Superior temporal gyrus (tissue), 1 donor: ENCODE measurements at regions not wholly inside any gene's neighbourhood (a gene's known extent, or its start where the extent isn't known, plus 50 kb on each side); places are given as distances from the start of the nearest gene placed in this dataset.
A peak's percentile ranks its signal among the peaks of the same experiment; 100 is the strongest.
"Not testable (repeated sequence)": the region's sequence is repeated elsewhere in the genome, so short reads cannot be mapped to it uniquely, and the experiment has no call there.

Source experiments
- DNase-seq: peaks from one replicate; pipeline ENCODE4 v3.0.0-alpha.2; 2016; ENCODE audit errors: extremely low spot score

DNA sequence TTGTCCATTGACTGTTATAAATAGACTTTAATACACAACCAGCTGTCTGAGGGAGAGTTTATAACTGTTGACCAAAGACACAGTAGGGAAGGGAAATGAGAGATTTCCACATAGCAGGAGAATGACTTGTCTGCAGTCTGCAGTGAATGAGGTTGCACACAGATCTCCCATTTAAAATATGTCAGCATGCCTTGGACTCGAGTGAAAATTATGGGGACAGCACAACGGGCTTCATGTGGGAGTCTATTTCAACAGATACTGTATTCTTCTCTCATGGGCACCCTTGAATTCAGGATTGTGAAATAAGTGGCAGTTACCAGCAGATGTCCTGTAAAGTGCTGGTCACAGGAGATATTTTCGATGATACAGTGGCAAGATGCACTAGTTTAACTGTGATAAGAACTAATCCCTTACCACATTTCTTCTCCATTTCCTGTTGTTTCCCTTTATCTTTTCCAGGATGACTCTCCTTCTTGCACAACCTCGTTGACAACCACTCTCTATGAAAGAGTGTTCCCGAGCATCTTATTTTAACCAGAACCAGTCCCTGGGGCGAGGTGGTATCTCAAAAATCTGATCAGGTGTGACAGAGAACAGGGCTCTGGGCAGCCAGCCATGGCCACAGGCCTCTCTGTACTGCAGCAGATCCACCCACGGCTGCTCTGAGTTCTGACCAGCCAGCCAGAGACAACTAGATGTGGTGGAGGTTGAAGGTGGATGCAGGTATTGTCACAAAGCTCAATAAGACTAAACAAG, 51.5 kb upstream of the MAP3K1 start:
- DNase-seq, result no peak

DNA sequence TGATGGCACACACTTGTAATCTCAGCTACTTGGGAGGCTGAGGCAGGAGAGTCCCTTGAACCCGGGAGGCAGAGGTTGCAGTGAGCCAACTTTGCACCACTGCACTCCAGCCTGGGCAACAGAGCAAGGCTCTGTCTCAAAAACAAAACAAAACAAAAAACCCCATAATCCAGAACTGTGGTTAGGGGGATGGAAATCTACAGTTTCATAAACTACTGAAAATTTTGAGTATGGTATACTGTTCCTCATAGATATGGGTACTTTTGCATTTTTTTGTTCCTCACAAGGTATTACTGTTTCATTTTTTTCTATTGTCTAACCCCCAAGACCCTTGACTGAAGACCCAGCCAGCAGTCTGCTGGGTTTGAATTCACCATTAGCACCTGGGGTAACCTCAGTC, 52.2 kb upstream of the MAP3K1 start:
- DNase-seq, result no peak

DNA sequence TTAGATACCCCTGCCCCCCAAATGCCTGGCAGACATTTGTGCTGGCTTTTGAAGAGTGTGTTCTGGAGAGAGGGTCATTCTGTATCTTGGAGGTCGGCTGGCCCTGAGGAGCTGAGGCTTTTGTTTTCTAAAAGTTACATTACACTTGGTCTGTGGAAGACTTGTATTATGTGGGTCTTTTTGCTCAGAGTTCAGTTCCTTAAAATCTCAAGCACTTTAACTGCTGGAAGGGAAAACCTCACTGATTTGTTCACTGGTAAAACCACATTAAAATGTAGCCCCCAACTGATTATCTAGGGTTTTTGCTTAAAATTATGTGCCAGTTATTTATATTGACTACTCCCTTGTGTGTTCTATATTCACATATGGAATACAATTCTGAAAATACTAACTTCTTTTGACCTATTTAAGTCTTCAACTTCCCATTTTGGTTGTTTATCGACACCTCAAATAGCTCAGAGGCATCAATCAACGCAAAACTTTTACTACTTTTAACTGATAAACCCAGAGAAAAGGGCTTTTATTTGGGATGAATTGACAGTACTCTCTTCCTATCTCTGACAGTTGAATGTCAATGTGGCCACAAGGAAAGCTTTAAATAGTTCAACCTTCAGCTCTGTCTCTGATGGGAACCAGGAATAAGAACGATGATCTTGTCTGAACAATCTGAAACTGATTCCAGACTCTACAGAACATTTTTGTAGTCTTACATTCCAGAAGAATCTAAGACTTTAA, 54.0 kb upstream of the MAP3K1 start:
- no peak for DNase-seq

DNA sequence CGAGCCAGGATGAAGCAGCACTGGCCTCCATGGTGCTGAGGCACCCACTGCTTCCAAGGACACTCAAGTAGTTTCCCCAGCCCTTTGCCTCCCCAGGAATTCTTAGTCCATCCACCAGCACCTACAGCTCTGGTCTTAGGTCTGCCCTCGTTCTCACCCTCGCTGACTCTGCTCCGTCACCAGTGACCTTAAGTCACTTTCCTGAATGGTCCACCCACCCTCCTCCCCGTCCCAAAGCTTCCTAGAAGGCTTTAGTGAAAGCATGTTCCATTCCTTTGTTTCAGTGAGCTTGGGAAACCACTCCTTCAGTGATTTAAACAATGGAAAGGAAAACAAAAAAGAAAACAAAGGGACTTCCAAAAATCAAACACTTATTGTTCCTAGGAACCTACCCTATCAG, 54.6 kb upstream of the MAP3K1 start:
- DNase-seq, result no peak

DNA sequence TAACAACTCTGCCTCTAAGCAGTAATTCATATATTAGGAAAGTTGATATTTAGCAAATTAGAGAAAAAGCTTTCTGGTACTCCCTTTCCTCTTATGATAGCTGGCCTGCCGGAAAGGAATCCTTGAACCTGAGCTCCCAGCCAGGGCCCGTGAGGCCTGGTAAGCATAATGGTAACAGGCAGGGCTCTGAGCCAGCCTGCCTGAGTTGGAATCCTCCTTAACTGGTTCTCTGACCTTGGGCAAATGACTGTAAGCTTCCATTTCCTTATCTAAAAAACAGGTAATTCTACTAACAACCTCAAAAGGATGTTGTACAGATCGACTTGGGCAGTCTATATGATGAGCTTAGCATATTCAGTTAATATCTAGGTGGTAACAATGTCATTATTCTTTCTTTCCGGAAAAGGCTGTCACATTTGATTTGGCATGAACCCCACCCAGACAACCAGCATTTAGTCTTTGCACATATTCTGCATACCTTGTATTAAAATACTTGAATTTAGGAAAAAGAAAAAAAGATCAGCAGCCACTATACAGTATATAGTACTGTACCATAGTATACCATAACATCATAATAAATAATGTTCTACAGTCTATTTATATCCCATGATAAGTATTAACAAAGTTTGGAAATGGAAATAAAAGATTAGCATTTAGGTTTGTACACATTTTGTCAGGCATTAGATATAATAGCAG, 55.7 kb upstream of the MAP3K1 start:
- DNase-seq, result no peak

DNA sequence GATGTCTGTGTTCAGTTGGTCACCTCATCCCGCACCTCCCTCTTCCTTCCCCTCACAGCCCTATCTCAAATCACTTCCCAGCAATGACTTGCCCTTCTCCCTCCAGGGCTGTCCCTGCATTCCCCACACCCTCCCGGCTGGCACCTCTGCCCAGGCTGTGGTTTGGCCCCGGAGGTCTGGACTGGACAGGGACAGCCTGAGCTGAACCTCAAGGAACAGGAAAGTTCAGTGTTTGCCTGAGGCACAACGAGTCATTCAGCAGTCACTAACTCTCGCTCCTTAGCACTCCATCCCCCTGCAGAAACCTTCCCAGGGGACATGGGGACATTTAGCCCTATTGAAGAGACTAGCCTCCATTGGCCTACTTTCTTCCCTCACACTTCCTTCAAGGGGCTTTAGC, 58.3 kb upstream of the MAP3K1 start:
- no peak for DNase-seq

DNA sequence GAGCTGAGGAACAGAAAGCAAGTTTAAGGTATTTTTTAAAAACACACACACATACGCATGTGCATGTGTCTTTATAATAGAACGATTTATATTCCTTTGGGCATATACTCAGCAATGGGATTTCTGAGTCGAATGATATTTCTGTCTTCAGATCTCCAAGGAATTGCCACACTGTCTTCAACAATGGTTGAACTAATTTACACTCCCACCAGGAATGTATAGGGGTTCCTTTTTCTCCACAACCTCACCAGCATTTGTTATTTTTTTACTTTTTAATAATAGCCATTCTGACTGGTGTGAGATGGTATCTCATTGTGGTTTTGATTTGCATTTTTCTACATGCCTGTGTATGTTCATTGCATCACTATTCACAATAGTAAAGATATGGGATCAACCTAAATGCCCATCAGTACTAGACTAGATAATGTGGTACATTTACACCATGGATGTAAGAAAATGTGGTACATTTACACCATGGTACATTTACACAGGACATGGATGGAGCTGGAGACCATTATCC, 60.3 kb upstream of the MAP3K1 start:
- DNase-seq, result no peak

DNA sequence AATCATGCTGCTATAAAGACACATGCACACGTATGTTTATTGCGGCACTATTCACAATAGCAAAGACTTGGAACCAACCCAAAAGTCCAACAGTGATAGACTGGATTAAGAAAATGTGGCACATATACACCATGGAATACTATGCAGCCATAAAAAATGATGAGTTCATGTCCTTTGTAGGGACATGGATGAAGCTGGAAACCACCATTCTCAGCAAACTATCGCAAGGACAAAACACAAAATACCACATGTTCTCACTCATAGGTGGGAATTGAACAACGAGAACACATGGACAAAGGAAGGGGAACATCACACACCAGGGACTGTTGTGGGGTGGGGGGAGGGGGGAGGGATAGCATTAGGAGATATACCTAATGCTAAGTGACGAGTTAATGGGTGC, 61.8 kb upstream of the MAP3K1 start:
- not testable (repeated sequence) for DNase-seq

DNA sequence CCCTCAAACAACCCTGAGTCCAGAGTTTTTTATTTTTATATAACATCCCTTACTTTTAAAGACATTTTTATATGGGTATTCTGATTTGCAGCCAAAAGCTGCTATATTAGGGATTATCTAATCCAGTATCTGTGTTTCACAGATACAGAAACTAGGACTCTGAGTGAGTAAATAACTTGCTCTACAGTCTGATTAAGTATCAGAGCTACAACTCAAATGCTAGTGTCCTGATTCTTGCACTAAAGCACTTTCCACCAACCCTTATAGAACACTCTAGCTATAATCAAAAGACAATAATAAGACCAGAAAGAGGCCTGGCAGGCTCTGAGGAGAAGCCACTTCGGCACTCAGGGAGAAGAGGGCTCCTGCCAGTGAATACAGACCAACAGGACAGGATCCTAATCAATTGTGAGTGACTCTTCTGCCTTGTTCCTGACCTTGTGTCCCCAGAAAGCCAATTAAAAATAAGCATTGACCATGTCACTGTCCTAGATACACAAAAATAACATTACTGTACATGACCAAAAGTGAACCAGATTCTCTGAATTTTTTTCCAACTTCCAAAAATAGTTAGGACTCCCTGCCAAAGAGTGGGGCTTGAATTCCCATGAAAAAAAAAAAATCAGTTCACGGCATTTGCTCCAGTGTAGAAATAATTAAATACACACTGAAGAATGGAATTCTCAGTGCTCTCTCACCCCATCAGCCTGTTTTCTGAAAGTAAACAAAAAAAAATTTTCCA, 63.6 kb upstream of the MAP3K1 start:
- no peak for DNase-seq

DNA sequence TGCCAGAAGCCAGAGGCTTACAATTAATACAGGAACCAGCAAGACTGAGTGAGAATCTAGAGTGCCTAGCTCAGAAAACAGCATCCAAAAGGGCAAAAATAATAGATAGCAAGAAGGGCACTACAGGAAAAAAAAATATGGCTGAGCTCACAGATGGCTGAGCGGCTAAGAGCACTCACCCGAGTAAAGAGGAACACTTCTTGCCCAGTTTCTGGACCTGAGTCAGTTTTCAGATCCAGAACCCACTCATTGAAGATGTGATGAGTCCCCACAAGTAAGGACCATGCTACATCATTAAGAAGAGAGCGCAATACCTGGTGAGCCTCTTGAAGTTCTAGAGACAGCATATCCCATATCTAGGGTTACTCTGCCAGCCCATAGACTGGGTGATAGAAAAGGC, 65.5 kb upstream of the MAP3K1 start:
- DNase-seq, result no peak

DNA sequence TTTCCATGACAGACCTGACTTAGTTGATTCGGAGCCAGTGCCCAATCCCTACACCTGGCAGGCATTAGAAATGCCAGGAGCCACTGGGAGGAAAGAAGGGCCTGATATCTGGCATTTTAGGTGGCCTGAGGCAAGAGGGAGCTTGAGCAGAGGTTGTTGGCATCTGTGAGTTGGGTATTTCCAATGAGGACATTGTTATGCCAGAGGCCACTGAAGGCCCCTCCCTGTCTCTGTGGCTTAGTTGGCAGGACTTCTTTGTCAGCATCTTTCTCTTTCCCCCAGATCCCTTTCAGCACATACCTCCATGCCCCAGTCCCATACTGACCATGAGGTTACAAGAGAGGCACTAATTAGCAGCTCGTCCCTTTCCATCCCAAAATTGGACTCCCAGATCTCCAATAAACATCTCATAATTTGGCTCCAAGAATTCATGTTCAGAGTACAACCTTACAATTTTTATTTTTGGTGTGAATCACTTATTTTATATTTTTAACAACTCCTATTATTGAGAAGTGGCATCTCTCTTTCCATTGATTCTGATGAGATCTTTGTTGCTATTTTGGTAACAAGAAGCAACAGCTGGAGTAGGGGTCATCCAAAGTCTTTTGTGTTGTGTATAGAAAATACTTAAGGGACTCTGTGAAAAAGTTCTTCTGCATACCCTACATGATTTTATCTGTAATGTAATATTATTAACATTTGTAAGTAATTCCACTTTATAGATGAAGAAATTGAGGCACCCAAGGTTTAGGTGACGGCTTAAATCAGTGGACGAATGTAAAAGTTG, 68.6 kb upstream of the MAP3K1 start:
- no peak for DNase-seq

DNA sequence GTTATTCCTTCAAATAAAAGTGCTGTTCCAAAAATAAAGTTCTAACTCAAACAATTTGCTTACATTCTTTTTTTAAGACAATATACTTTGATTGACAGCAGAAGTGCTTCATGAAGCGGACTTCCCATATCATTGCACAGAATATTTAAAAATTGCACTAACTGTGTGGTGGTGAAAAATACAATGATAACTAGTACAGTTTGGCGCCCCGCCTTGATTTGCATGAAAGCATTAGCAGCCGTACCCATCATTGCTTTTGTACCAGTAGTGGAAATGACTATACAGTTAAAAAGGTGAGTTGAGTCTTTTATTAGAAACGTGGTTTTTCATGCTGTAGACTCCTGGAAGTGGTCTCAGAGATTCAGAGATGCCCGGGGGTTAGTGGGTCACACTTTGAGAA, 69.5 kb upstream of the MAP3K1 start:
- DNase-seq, result no peak

DNA sequence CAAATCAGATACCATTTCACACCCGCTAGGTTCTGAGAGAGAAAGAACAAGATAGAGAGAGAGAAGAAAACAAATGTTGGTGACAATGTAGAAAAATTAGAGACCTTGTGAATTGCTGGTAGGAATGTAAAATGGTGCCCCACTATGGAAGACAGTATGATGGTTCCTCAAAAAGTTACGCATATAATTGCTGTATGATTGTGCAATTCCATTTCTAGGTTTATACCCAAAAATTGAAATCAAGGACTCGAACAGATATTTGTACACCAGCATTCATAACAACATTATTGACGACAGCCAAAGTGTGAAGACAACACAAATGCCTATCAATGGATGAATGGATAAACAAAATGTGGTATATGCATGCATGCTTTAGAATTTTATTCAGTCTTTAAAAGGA, 74.5 kb upstream of the MAP3K1 start:
- DNase-seq, result no peak

DNA sequence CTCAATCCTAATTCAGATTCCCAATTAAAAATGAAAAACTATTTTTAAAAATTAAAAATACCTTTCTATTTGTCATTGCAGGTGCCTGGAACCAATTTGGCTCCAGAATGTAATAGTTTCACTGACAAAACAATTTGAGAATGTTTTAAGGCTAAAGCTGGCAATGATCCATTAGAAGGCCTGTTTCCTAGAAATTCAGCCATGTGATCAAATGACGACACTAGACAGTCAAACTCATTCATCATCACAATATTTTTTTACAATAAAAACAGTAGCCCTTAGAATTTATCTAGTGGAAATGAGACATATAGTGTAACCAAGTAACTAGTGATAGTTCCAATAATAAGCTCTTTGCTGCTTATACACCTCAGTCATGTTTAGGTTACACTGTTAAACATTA, 75.4 kb upstream of the MAP3K1 start:
- no peak for DNase-seq

DNA sequence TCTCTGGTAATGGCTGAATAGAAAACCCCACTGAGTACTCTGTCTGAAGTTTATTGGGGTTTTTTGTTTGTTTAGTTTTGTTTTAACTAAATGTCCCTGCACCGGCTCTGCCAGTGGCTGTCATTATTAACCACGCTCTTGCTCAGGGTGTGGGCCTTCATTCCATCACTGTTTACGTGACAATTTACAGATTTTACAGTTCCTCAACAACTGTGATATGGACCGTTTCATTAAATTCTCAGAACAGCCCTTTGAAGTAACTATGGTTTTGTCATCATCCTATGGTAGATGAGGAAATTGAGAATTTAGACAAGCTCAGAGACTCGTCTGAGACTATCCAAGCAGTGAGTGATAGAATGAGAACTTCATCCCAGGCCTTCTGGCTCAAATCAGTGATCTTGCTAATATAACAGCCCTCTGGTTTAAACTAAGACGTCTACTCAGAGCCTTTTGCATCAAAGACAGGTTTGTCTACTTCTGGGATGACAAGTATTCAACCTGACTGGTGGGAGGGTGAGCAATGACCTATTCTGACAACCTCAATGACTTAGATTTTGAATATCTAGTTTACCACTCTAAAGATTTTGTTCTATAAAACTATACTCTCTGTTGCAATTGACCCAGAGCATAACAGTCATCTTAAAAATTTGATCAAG, 77.3 kb upstream of the MAP3K1 start:
- DNase-seq, result no peak

DNA sequence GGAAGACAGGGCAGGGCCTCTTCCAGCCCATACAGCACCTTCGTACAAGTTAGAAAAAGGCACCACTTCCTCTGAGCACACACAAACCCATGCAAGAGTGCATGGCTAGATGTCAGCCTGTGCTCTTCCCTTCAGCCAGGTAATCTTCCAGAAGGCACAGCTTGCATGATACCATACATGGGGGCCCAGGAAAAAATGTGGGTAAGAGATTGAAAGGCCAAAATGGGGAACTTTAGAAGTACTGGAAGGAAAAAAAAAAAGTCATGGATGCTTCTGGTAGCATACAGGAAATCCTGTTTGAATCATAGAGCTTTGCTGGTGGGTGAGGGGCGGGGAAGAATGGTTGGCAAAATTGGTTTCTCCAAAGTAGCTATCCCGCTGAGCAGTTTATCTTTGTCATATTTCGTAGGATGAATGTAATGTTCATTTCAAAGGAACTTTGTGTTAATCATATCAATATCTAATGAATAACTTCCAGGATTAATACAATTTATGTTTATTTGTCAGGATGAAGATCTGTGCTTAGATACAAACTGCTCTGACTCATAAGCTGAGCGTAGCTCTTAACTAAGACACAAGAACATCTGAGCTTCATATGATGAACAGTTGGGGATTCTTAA, 78.2 kb upstream of the MAP3K1 start:
- DNase-seq, result no peak

DNA sequence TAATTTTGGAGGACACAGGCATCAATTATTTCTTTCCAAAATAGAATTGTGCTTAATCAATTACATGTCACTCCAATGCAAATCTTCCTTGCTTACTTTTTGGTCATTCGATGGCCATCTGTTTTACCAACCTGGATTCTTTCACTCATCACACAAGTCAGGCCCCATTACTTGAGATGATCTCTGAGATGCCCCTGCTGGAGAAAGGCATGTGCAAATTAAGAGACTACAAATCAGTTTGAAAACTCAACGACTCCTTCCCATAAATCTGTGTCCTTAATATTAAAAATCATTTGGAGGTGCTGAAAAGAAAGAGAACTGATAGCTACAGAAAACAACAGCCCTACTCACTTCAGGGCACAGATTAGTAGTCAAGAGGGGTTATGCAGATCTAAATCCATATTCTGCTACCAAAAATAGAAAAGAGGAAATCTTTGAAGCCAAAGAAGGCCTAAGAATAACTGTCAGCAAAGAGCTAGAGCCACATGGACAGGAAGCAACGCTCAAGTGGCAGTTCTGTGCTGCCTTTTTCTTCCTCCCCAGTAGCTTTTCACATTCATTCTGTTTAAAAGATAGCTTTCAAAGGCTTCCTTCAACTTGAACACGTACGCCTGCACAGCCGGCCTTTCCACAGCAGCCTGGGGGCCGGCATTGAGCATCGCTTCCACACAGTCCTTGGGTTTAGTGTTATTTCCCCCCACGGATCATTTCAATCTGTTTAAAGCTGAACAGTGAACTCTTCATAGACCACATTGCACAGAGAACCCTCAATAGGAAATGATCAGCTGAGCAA, 79.3 kb upstream of the MAP3K1 start:
- DNase-seq, result peak; percentile 20

DNA sequence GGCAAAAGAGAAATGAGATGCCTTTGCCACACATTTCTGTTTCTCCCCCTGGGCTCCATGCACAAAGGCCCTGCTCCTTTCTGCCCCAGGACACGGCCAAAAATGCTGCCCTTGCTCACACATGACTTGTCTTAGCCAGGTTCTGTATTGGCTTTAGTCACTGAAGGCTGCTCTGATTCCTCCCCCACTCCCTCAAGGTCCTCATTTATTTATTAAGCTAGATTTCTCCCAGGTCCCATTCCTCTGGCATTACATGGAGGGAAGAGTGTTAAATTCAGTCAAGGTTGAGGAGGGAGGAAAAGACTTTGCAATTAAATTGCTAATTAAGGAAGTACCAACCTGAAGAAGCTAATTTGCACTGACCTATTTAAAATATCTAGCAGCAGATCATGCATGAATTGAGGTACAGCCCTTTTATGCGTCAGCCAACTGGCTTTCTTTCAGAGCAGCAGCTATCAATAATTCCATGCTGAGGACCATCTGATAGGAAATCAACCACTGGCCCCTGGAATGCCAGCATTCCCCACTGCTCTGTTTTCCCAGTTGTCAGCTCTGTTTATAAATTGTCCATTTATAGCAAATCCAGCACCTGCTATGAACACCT, 81.2 kb upstream of the MAP3K1 start:
- DNase-seq, result no peak

DNA sequence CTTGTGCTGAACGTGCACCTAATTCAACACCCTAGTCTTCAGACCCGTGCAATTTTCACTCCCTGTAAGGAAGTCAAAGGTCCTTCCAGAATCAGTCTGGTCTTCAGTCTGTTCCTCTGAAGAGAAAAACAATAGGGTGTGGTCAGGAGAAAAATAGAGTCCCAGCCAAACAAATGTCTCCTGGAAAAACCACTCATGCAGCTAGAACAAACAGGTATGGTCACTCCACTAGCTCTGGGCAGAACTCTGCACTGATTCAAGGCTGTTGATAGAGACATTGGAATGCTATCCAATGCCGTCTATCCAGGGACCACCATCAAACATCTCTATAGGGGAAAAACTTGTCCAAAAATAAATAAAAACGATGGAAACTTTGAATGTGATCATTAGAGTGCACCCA, 81.8 kb upstream of the MAP3K1 start:
- no peak for DNase-seq
